SK-N-SH treated with all-trans-retinoic acid at 6 μM for 48 hours (cell line): ENCODE measurements at regions not wholly inside any gene's neighbourhood (a gene's known extent, or its start where the extent isn't known, plus 50 kb on each side); places are given as distances from the start of the nearest gene placed in this dataset.

Experiments
- ARNTL ChIP-seq: fragments of 450-650 bp; formaldehyde crosslinking; IDR thresholded peaks from 2 replicates; pipeline ENCODE4 v1.5.0; 2020; ENCODE audit warnings: low read depth, mild to moderate bottlenecking, moderate library complexity, borderline replicate concordance
- BACH2 ChIP-seq: fragments of 250-450 bp; sonication (Bioruptor Pico); IDR thresholded peaks from 2 replicates; pipeline ENCODE4 v1.9.0; 2021; ENCODE audit warnings: mild to moderate bottlenecking, borderline replicate concordance
- CSDC2 ChIP-seq: fragments of 250-450 bp; sonication (Bioruptor Pico); IDR thresholded peaks from 2 replicates; pipeline ENCODE4 v1.5.0; 2020; ENCODE audit warnings: mild to moderate bottlenecking, moderate library complexity
- GLIS3 ChIP-seq: fragments of 250-450 bp; sonication (Bioruptor Pico); IDR thresholded peaks from 2 replicates; pipeline ENCODE4 v1.5.0; 2020; ENCODE audit warnings: mild to moderate bottlenecking, moderate library complexity
- ISL1 ChIP-seq: fragments of 250-450 bp; sonication (Bioruptor Pico); IDR thresholded peaks from 2 replicates; pipeline ENCODE4 v2.1.2; 2022; ENCODE audit warnings: mild to moderate bottlenecking, moderate library complexity
- PPARA ChIP-seq: fragments of 250-450 bp; sonication (Bioruptor Pico); IDR thresholded peaks from 2 replicates; pipeline ENCODE4 v1.5.0; 2020; ENCODE audit warnings: mild to moderate bottlenecking, borderline replicate concordance
- ZFP30 ChIP-seq: fragments of 450-650 bp; formaldehyde crosslinking; IDR thresholded peaks from 2 replicates; pipeline ENCODE4 v1.5.0; 2022; ENCODE audit warnings: mild to moderate bottlenecking, moderate library complexity
- TF ChIP-seq, protein P1 (sequence below): fragments of 250-450 bp; sonication (Bioruptor Pico); IDR thresholded peaks from 2 replicates; pipeline ENCODE4 v1.5.1; 2021; ENCODE audit warnings: mild to moderate bottlenecking, moderate library complexity
- TF ChIP-seq, protein P2 (sequence below): fragments of 250-450 bp; sonication (Bioruptor Pico); IDR thresholded peaks from 2 replicates; pipeline ENCODE4 v1.8.0; 2020; ENCODE audit warnings: mild to moderate bottlenecking, moderate library complexity, borderline replicate concordance
- TF ChIP-seq, protein P3 (sequence below): fragments of 250-450 bp; sonication (Bioruptor Pico); IDR thresholded peaks from 2 replicates; pipeline ENCODE4 v1.5.1; 2020; ENCODE audit warnings: low read depth, mild to moderate bottlenecking, moderate library complexity

DNA sequence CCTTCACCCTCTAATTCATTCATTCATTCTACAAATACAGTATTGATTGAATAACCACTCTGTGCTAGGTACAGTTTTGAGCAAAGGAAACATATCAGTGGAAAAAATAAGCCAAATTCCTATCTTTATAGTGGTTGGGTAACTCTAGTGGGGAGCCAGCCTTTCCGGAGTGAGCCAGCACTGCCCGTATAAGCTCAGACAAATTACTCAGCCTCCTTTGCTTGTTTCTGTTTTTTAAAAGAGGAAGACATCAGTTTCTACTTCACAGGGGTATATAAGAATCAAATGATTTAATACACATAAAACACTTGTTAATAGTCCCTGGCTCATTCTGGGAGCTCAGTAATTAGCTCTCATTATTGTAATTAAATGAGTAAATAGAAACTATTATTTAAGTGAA, 238.2 kb upstream of the MAD2L1 start:
- TF ChIP-seq ARNTL (CRISPR knock-in tag) (no peak), PPARA (CRISPR knock-in tag) (no peak), BACH2 (CRISPR knock-in tag) (no peak), ZFP30 (CRISPR knock-in tag) (no peak), ISL1 (CRISPR knock-in tag) (no peak), GLIS3 (CRISPR knock-in tag) (no peak), CSDC2 (no peak)
- TF ChIP-seq, protein P1, sequence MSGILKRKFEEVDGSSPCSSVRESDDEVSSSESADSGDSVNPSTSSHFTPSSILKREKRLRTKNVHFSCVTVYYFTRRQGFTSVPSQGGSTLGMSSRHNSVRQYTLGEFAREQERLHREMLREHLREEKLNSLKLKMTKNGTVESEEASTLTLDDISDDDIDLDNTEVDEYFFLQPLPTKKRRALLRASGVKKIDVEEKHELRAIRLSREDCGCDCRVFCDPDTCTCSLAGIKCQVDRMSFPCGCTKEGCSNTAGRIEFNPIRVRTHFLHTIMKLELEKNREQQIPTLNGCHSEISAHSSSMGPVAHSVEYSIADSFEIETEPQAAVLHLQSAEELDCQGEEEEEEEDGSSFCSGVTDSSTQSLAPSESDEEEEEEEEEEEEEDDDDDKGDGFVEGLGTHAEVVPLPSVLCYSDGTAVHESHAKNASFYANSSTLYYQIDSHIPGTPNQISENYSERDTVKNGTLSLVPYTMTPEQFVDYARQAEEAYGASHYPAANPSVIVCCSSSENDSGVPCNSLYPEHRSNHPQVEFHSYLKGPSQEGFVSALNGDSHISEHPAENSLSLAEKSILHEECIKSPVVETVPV (CRISPR knock-in tag): no peak
- TF ChIP-seq, protein P2, sequence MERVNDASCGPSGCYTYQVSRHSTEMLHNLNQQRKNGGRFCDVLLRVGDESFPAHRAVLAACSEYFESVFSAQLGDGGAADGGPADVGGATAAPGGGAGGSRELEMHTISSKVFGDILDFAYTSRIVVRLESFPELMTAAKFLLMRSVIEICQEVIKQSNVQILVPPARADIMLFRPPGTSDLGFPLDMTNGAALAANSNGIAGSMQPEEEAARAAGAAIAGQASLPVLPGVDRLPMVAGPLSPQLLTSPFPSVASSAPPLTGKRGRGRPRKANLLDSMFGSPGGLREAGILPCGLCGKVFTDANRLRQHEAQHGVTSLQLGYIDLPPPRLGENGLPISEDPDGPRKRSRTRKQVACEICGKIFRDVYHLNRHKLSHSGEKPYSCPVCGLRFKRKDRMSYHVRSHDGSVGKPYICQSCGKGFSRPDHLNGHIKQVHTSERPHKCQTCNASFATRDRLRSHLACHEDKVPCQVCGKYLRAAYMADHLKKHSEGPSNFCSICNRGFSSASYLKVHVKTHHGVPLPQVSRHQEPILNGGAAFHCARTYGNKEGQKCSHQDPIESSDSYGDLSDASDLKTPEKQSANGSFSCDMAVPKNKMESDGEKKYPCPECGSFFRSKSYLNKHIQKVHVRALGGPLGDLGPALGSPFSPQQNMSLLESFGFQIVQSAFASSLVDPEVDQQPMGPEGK: no peak
- TF ChIP-seq, protein P3, sequence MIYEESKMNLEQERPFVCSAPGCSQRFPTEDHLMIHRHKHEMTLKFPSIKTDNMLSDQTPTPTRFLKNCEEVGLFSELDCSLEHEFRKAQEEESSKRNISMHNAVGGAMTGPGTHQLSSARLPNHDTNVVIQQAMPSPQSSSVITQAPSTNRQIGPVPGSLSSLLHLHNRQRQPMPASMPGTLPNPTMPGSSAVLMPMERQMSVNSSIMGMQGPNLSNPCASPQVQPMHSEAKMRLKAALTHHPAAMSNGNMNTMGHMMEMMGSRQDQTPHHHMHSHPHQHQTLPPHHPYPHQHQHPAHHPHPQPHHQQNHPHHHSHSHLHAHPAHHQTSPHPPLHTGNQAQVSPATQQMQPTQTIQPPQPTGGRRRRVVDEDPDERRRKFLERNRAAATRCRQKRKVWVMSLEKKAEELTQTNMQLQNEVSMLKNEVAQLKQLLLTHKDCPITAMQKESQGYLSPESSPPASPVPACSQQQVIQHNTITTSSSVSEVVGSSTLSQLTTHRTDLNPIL (CRISPR knock-in tag): no peak
